AML-193 (cell line): ENCODE measurements at regions not wholly inside any gene's neighbourhood (a gene's known extent, or its start where the extent isn't known, plus 50 kb on each side); places are given as distances from the start of the nearest gene placed in this dataset.
A peak's percentile ranks its signal among the peaks of the same experiment; 100 is the strongest.
"Not testable (repeated sequence)": the region's sequence is repeated elsewhere in the genome, so short reads cannot be mapped to it uniquely, and the experiment has no call there.

ENCODE experiments used
- DNase-seq, 2 experiments: peaks; one replicate each; lab custom pipeline; 2025; lab: John Stamatoyannopoulos, UW

- no peak for DNase-seq
Measured at GRCh38 chr2:11922294-11922693, 175.9 kb downstream of the LPIN1 start.

GRCh38 chr2:11923935-11924334 is 177.5 kb downstream of the LPIN1 start:
- no peak for DNase-seq

- DNase-seq, result no peak
Measured at GRCh38 chr2:11925295-11926066, 179.0 kb downstream of the LPIN1 start.

GRCh38 chr2:11930211-11930761 is 183.9 kb downstream of the LPIN1 start:
- no peak for DNase-seq

- no peak for DNase-seq
Measured at GRCh38 chr2:11932048-11932512, 185.6 kb downstream of the LPIN1 start.

- DNase-seq, result no peak
Measured at GRCh38 chr2:11932962-11933361, 186.5 kb downstream of the LPIN1 start.

- DNase-seq, result no peak
Measured at GRCh38 chr2:11933854-11934253, 187.4 kb downstream of the LPIN1 start.

GRCh38 chr2:11936761-11937160 is 190.3 kb downstream of the LPIN1 start:
- DNase-seq, result no peak

- no peak for DNase-seq
Measured at GRCh38 chr2:11938196-11938595, 191.8 kb downstream of the LPIN1 start.

- DNase-seq, result no peak
Measured at GRCh38 chr2:11939523-11939922, 193.1 kb downstream of the LPIN1 start.

- DNase-seq, result no peak
Measured at GRCh38 chr2:11940121-11940743, 193.8 kb downstream of the LPIN1 start.

- no peak for DNase-seq
Measured at GRCh38 chr2:11940799-11941198, 194.4 kb downstream of the LPIN1 start.

- DNase-seq, result no peak
Measured at GRCh38 chr2:11941201-11942177, 195.1 kb downstream of the LPIN1 start.

- no peak for DNase-seq
Measured at GRCh38 chr2:11942178-11942569, 195.7 kb downstream of the LPIN1 start.

- DNase-seq, result no peak
Measured at GRCh38 chr2:11944311-11944710, 197.9 kb downstream of the LPIN1 start.

GRCh38 chr2:11945139-11946126 is 199.0 kb downstream of the LPIN1 start:
- DNase-seq, result peak in 1 of 2 experiments; percentile 4

GRCh38 chr2:11947956-11948355 is 201.5 kb downstream of the LPIN1 start:
- no peak for DNase-seq

- DNase-seq, result peak; percentile 40 to 43
Measured at GRCh38 chr2:11949732-11950523, 203.5 kb downstream of the LPIN1 start.

- DNase-seq, result no peak
Measured at GRCh38 chr2:11950896-11951295, 204.5 kb downstream of the LPIN1 start.

GRCh38 chr2:11951492-11951891 is 205.1 kb downstream of the LPIN1 start:
- not testable (repeated sequence) for DNase-seq
